Large intestine (tissue), 3 donors: ENCODE measurements at regions not wholly inside any gene's neighbourhood (a gene's known extent, or its start where the extent isn't known, plus 50 kb on each side); places are given as distances from the start of the nearest gene placed in this dataset.
A peak's percentile ranks its signal among the peaks of the same experiment; 100 is the strongest.

Experiments
- DNase-seq, 2 donors: peaks; one replicate each; pipeline versions ENCODE4 v3.0.0 to v3.0.0-alpha.2; 2013
- H3K27ac ChIP-seq: one replicate; pipeline ENCODE4 v1.5.1; 2013; ENCODE audit warnings: low read length
- H3K27me3 ChIP-seq: 2 replicates; pipeline ENCODE4 v1.6.1; 2013; ENCODE audit warnings: low read length; ENCODE audit not compliant: control insufficient read depth, insufficient read depth
- H3K36me3 ChIP-seq: 2 replicates; pipeline ENCODE4 v1.6.1; 2013; ENCODE audit warnings: low read length; ENCODE audit not compliant: control insufficient read depth, insufficient read depth
- H3K4me1 ChIP-seq: one replicate; pipeline ENCODE4 v1.6.1; 2013; ENCODE audit warnings: low read length; ENCODE audit not compliant: control insufficient read depth, insufficient read depth
- H3K4me3 ChIP-seq: one replicate; pipeline ENCODE4 v1.5.1; 2013; ENCODE audit warnings: low read length
- H3K9me3 ChIP-seq: one replicate; pipeline ENCODE4 v1.6.1; 2013; ENCODE audit warnings: mild to moderate bottlenecking, low read depth, low read length, moderate library complexity; ENCODE audit not compliant: control insufficient read depth
- WGBS: methylation state at CpG from one replicate; pipeline ENCODE4 v1.1.5; 2013; ENCODE audit warnings: low lambda C conversion rate; ENCODE audit not compliant: insufficient coverage; 5-methylcytosine and 5-hydroxymethylcytosine counted together

GRCh38 chr21:16842696-16843035, 670.2 kb upstream of the CXADR start:
- H3K36me3 ChIP-seq = no peaks in the 10 kb centered on the region
- H3K4me1 ChIP-seq = no peaks in the 10 kb centered on the region
- H3K4me3 ChIP-seq = no peak overlapping the region
- 100% methylated on average over 3 of the region's 5 CpGs for WGBS
- no peak overlapping the region for H3K27ac ChIP-seq
- no peak for DNase-seq
- H3K9me3 ChIP-seq = no peaks in the 10 kb centered on the region
- no peaks in the 10 kb centered on the region for H3K27me3 ChIP-seq

DNA sequence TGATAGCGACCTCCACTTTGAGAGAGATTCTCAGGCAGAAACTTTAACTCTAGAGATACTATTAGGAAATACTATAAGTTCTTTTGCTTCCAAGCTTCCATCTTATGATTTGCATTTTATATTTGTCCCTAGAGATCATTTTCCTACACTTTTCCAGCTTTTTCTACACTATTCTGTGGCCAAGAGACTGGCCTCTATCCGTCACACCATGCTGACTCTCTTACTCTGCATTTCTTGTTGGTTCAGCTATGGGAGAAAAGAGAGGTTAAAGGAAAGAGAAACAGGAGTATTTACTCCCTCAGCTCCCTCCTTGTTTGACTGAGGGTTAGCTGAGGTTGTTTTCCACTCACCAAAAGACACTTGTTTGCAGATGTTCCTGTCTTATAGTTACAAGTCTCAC, 665.6 kb upstream of the CXADR start:
- 40% methylated on average over 1 of the region's 2 CpGs for WGBS
- no peaks in the 10 kb centered on the region for H3K9me3 ChIP-seq

DNA sequence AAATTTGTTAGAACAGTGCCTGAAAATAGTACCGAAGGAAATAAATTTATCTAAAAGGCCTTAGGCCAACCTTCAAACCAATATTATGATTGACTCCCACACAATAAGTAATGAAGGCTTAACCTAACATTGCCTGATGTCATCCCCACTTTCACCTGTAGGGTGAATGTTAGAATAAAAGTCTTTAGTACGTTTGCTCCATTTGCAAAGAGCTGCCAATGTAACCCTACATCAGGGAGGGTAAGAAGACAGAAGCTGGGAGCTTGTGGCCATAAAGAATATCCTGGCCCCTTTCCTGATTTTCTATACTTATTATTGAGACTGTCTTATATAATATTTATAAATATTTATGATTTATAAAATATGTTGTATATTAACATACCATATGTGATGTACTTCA, 661.8 kb upstream of the CXADR start:
- H3K9me3 ChIP-seq = no peaks in the 10 kb centered on the region
- no peaks in the 10 kb centered on the region for H3K27me3 ChIP-seq
- H3K4me1 ChIP-seq = no peaks in the 10 kb centered on the region
- no peak overlapping the region for H3K4me3 ChIP-seq
- WGBS = 100% methylated on average over 1 of the region's 2 CpGs
- no peak for DNase-seq
- no peak overlapping the region for H3K27ac ChIP-seq
- H3K36me3 ChIP-seq = no peaks in the 10 kb centered on the region

More for the DNA sequence above, 665.6 kb upstream of the CXADR start:
- H3K27me3 ChIP-seq = no peaks in the 10 kb centered on the region
- H3K36me3 ChIP-seq = no peaks in the 10 kb centered on the region
- H3K27ac ChIP-seq = no peak overlapping the region
- DNase-seq = no peak
- H3K4me1 ChIP-seq = no peaks in the 10 kb centered on the region
- H3K4me3 ChIP-seq = no peak overlapping the region

GRCh38 chr21:16855164-16855667, 657.6 kb upstream of the CXADR start:
- no peak for DNase-seq
- no peak overlapping the region for H3K4me3 ChIP-seq
- no peaks in the 10 kb centered on the region for H3K27me3 ChIP-seq
- no peaks in the 10 kb centered on the region for H3K9me3 ChIP-seq
- H3K4me1 ChIP-seq = no peaks in the 10 kb centered on the region
- no peaks in the 10 kb centered on the region for H3K36me3 ChIP-seq
- H3K27ac ChIP-seq = no peak overlapping the region

DNA sequence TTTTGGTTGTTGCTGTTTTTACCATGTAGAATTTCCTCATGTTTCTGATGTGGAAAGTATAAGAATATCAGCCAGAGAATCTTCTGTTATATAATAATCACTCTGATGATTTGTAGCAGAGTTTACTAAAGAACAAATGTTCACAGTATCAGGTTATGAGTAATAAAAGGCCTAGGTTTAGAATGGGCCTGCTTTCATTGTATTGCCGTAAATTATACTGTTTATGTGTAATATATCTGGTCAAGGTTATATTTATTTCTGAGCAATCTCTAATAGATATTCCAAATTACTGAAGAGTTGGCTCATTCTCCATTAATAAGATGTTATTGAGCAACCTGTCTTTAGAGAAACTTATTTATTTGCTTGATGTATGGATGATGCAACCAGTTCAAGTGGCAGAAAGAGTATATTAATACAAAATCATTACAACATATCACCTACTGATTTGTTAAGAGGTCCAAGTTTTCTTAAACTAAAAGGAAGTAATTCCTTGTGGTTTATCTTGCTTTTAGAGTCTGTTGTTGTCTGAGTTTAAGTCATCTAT, 649.4 kb upstream of the CXADR start:
- Histone ChIP-seq H3K27me3 (no peaks in the 10 kb centered on the region), H3K4me1 (no peaks in the 10 kb centered on the region)
- 100% methylated on average over 1 of the region's 1 CpG for WGBS

GRCh38 chr21:16863908-16864307, 648.9 kb upstream of the CXADR start:
- 100% methylated on average over 1 of the region's 4 CpGs for WGBS
- Histone ChIP-seq H3K9me3 (no peaks in the 10 kb centered on the region), H3K27ac (no peak overlapping the region), H3K4me1 (no peaks in the 10 kb centered on the region), H3K36me3 (no peaks in the 10 kb centered on the region), H3K4me3 (no peak overlapping the region), H3K27me3 (no peaks in the 10 kb centered on the region)
- no peak for DNase-seq

More for the DNA sequence above, 649.4 kb upstream of the CXADR start:
- DNase-seq = no peak
- Histone ChIP-seq H3K27ac (no peak overlapping the region), H3K36me3 (no peaks in the 10 kb centered on the region), H3K4me3 (no peak overlapping the region), H3K9me3 (no peaks in the 10 kb centered on the region)

DNA sequence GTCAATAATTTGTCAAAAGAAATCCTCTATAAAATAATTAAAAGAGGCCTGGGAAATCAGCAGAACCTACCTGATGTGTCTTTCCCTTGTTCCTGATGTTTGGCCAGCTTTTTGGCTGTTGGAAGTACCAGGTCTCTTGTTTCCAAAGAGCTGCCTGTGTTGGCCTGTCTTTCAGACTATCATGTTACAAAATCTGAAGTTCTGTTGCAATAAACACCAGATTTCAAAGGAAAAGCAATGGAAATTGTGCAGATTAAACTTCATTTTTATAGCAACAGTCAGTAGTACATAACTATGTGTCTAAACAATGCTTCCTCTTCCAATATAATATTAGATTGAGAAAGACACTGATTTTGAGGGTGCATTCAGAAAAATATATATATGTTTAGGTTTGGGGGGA, 647.2 kb upstream of the CXADR start:
- H3K27ac ChIP-seq = no peak overlapping the region
- no peaks in the 10 kb centered on the region for H3K36me3 ChIP-seq
- no peak for DNase-seq
- no peak overlapping the region for H3K4me3 ChIP-seq
- no peaks in the 10 kb centered on the region for H3K27me3 ChIP-seq
- no peaks in the 10 kb centered on the region for H3K9me3 ChIP-seq
- H3K4me1 ChIP-seq = no peaks in the 10 kb centered on the region

- no peaks in the 10 kb centered on the region for H3K36me3 ChIP-seq
- WGBS = 100% methylated on average over 2 of the region's 4 CpGs
- no peaks in the 10 kb centered on the region for H3K27me3 ChIP-seq
- H3K9me3 ChIP-seq = no peaks in the 10 kb centered on the region
- DNase-seq = no peak
- H3K4me3 ChIP-seq = no peak overlapping the region
- H3K27ac ChIP-seq = no peak overlapping the region
- no peaks in the 10 kb centered on the region for H3K4me1 ChIP-seq
These were observed 646.0 kb upstream of the CXADR start for GRCh38 chr21:16866851-16867250.

GRCh38 chr21:16870103-16870502, 642.7 kb upstream of the CXADR start:
- Histone ChIP-seq H3K27ac (no peak overlapping the region), H3K4me1 (no peaks in the 10 kb centered on the region), H3K27me3 (no peaks in the 10 kb centered on the region), H3K36me3 (no peaks in the 10 kb centered on the region), H3K4me3 (no peak overlapping the region), H3K9me3 (no peaks in the 10 kb centered on the region)
- no CpG with 5 or more reads among the region's 1 CpG for WGBS
- DNase-seq = peak; percentile 40 to 61

- H3K4me1 ChIP-seq = no peaks in the 10 kb centered on the region
- no peak overlapping the region for H3K4me3 ChIP-seq
- H3K27me3 ChIP-seq = no peaks in the 10 kb centered on the region
- no peak overlapping the region for H3K27ac ChIP-seq
- no peaks in the 10 kb centered on the region for H3K36me3 ChIP-seq
- no peak for DNase-seq
- no CpG with 5 or more reads among the region's 1 CpG for WGBS
- no peaks in the 10 kb centered on the region for H3K9me3 ChIP-seq
These were observed 640.2 kb upstream of the CXADR start for GRCh38 chr21:16872616-16873015.

- H3K4me3 ChIP-seq = no peak overlapping the region
- DNase-seq = no peak
- no peaks in the 10 kb centered on the region for H3K9me3 ChIP-seq
- no peaks in the 10 kb centered on the region for H3K4me1 ChIP-seq
- 67% methylated on average over 1 of the region's 2 CpGs for WGBS
- no peak overlapping the region for H3K27ac ChIP-seq
- H3K27me3 ChIP-seq = no peaks in the 10 kb centered on the region
- H3K36me3 ChIP-seq = no peaks in the 10 kb centered on the region
These were observed 639.7 kb upstream of the CXADR start for GRCh38 chr21:16873176-16873575.
